Liver (tissue), 8 donors: ENCODE measurements at regions not wholly inside any gene's neighbourhood (a gene's known extent, or its start where the extent isn't known, plus 50 kb on each side); places are given as distances from the start of the nearest gene placed in this dataset.

Experiments
- DNase-seq: peaks from one replicate; pipeline ENCODE4 v3.0.0-alpha.2; 2017; ENCODE audit warnings: low spot score
- H3K27ac ChIP-seq, 2 donors: one replicate each; pipeline ENCODE4 v1.7.0; 2013; ENCODE audit warnings: inconsistent platforms in 2 of 2, low read length in 2 of 2, control low read depth in 1 of 2, low read depth in 1 of 2, mild to moderate bottlenecking in 1 of 2
- H3K27me3 ChIP-seq, 4 donors: one replicate each; pipeline versions ENCODE4 v1.6.1 to v1.7.0; 2013; ENCODE audit warnings: low read length in 3 of 4, inconsistent platforms in 1 of 4, mild to moderate bottlenecking in 1 of 4, moderate library complexity in 1 of 4; ENCODE audit not compliant: control insufficient read depth in 4 of 4, insufficient read depth in 4 of 4
- H3K36me3 ChIP-seq, 4 donors: one replicate each; pipeline versions ENCODE4 v1.6.1 to v1.7.0; 2013; ENCODE audit warnings: low read length in 3 of 4, mild to moderate bottlenecking in 3 of 4, low read depth in 1 of 4, moderate library complexity in 1 of 4; ENCODE audit not compliant: control insufficient read depth in 4 of 4, insufficient read depth in 3 of 4
- H3K4me1 ChIP-seq, 4 donors: one replicate each; pipeline versions ENCODE4 v1.6.1 to v1.7.0; 2013; ENCODE audit warnings: low read length in 3 of 4, mild to moderate bottlenecking in 3 of 4, moderate library complexity in 1 of 4; ENCODE audit not compliant: control insufficient read depth in 4 of 4, insufficient read depth in 4 of 4
- H3K4me3 ChIP-seq, 3 donors: one replicate each; pipeline versions ENCODE4 v1.6.1 to v1.7.0; 2013; ENCODE audit warnings: low read length in 3 of 3, control low read depth in 1 of 3, low read depth in 1 of 3, mild to moderate bottlenecking in 1 of 3
- H3K9ac ChIP-seq, 2 donors: one replicate each; pipeline ENCODE4 v1.7.0; 2013; ENCODE audit warnings: low read length in 2 of 2, mild to moderate bottlenecking in 2 of 2, moderate library complexity in 2 of 2, control low read depth in 1 of 2, low read depth in 1 of 2
- H3K9me3 ChIP-seq, 4 donors: one replicate each; pipeline versions ENCODE4 v1.6.1 to v1.7.0; 2013; ENCODE audit warnings: low read length in 3 of 4; ENCODE audit not compliant: control insufficient read depth in 4 of 4
- ATF3 ChIP-seq: IDR thresholded peaks from 2 replicates; pipeline ENCODE4 v1.6.1; 2016; ENCODE audit warnings: antibody characterized with exemption
- CTCF ChIP-seq: fragments of 150-350 bp; IDR thresholded peaks from 2 replicates; pipeline ENCODE4 v1.5.1; 2017; ENCODE audit warnings: improper control_type of control experiment, low read depth, low read length; ENCODE audit not compliant: missing input control
- FOXA1 ChIP-seq: IDR thresholded peaks from 2 replicates; pipeline ENCODE4 v1.6.1; 2016; ENCODE audit warnings: antibody characterized with exemption
- FOXA2 ChIP-seq: IDR thresholded peaks from 2 replicates; pipeline ENCODE4 v1.6.1; 2016; ENCODE audit warnings: antibody characterized with exemption
- GABPA ChIP-seq, 2 donors: IDR thresholded peaks in 1 of 2; conservative IDR thresholded peaks in 1 of 2; 2 replicates each; pipeline ENCODE4 v1.6.1; 2016; ENCODE audit warnings: antibody characterized with exemption in 2 of 2, mild to moderate bottlenecking in 1 of 2, moderate library complexity in 1 of 2
- HNF4G ChIP-seq: IDR thresholded peaks from 2 replicates; pipeline ENCODE4 v1.6.1; 2016; ENCODE audit warnings: antibody characterized with exemption
- MAX ChIP-seq: IDR thresholded peaks from 2 replicates; pipeline ENCODE4 v1.6.1; 2016; ENCODE audit warnings: antibody characterized with exemption
- NR2F2 ChIP-seq: IDR thresholded peaks from 2 replicates; pipeline ENCODE4 v1.6.1; 2016; ENCODE audit warnings: antibody characterized with exemption
- RAD21 ChIP-seq, 2 donors: IDR thresholded peaks; 2 replicates each; pipeline ENCODE4 v1.6.1; 2016; ENCODE audit warnings: antibody characterized with exemption in 2 of 2, mild to moderate bottlenecking in 2 of 2
- REST ChIP-seq: IDR thresholded peaks from 2 replicates; pipeline ENCODE4 v1.6.1; 2016; ENCODE audit warnings: antibody characterized with exemption, mild to moderate bottlenecking
- RXRA ChIP-seq, 2 donors: IDR thresholded peaks; 2 replicates each; pipeline ENCODE4 v1.6.1; 2017 to 2018; ENCODE audit warnings: antibody characterized with exemption in 2 of 2, mild to moderate bottlenecking in 1 of 2
- SP1 ChIP-seq: IDR thresholded peaks from 2 replicates; pipeline ENCODE4 v1.6.1; 2018; ENCODE audit warnings: antibody characterized with exemption, mild to moderate bottlenecking
- ZBTB33 ChIP-seq: IDR thresholded peaks from 2 replicates; pipeline ENCODE4 v1.6.1; 2016; ENCODE audit warnings: antibody characterized with exemption
- WGBS: extraction: QIAGEN DNeasy Blood & Tissue Kit; methylation state at CpG from one replicate; pipeline ENCODE4 v1.1.7; 2013; 5-methylcytosine and 5-hydroxymethylcytosine counted together
- donor health status: healthy.
- donor health status: healthy.
- donor health status: healthy.
- donor health status: healthy.
- donor health status: healthy.

- TF ChIP-seq RAD21 (IDR thresholded peaks at IDR 0.05) (no peak), FOXA2 (no peak), HNF4G (no peak), NR2F2 (no peak)
These were observed 116.4 kb downstream of the RTP5 start (continued) for GRCh38 chr2:241985986-241986329.

- 87% methylated on average over 43 of the region's 43 CpGs for WGBS
- no peak overlapping the region for H3K9ac ChIP-seq
- TF ChIP-seq FOXA1 (no peak), ZBTB33 (no peak), GABPA (IDR thresholded peaks at IDR 0.05 in 1 of 2, conservative IDR thresholded peaks at IDR 0.05 in 1 of 2) (no peak)
- H3K27ac ChIP-seq, result no peak overlapping the region
- H3K4me1 ChIP-seq, result no peaks in the 10 kb centered on the region
- H3K27me3 ChIP-seq, result no peaks in the 10 kb centered on the region
- H3K4me3 ChIP-seq, result no peak overlapping the region
- H3K36me3 ChIP-seq, result no peaks in the 10 kb centered on the region
- no peak for DNase-seq
- peaks cover 0 to 1% (median 0%) of the 10 kb centered on the region in 4 donors for H3K9me3 ChIP-seq
These were observed 117.5 kb downstream of the RTP5 start for GRCh38 chr2:241986836-241987641.

GRCh38 chr2:241987726-241988125, 118.2 kb downstream of the RTP5 start:
- Histone ChIP-seq H3K27me3 (no peaks in the 10 kb centered on the region), H3K36me3 (no peaks in the 10 kb centered on the region), H3K9ac (no peak overlapping the region), H3K9me3 (peaks cover 0 to 1% (median 0%) of the 10 kb centered on the region in 4 donors), H3K27ac (no peak overlapping the region), H3K4me1 (no peaks in the 10 kb centered on the region), H3K4me3 (no peak overlapping the region)
- TF ChIP-seq REST, result no peak
- TF ChIP-seq MAX, result no peak
- no peak for TF ChIP-seq RAD21 (IDR thresholded peaks at IDR 0.05)
- TF ChIP-seq CTCF, result no peak
- no peak for TF ChIP-seq FOXA2
- TF ChIP-seq ATF3, result no peak
- no peak for TF ChIP-seq RXRA (IDR thresholded peaks at IDR 0.05)
- no peak for TF ChIP-seq SP1
- TF ChIP-seq HNF4G, result no peak
- DNase-seq, result no peak
- 86% methylated on average over 24 of the region's 24 CpGs for WGBS
